HG03457 (cell line): ENCODE measurements at regions not wholly inside any gene's neighbourhood (a gene's known extent, or its start where the extent isn't known, plus 50 kb on each side); places are given as distances from the start of the nearest gene placed in this dataset.

ENCODE experiments used
- ATAC-seq: cut with Tn5 transposase; IDR thresholded peaks from one replicate; pipeline ENCODE4 v1.9.1; 2021; ENCODE audit warnings: moderate number of reproducible peaks; ENCODE audit not compliant: unreplicated experiment

GRCh38 chr7:155984609-155985405, 172.5 kb upstream of the SHH start:
- no peak for ATAC-seq

DNA sequence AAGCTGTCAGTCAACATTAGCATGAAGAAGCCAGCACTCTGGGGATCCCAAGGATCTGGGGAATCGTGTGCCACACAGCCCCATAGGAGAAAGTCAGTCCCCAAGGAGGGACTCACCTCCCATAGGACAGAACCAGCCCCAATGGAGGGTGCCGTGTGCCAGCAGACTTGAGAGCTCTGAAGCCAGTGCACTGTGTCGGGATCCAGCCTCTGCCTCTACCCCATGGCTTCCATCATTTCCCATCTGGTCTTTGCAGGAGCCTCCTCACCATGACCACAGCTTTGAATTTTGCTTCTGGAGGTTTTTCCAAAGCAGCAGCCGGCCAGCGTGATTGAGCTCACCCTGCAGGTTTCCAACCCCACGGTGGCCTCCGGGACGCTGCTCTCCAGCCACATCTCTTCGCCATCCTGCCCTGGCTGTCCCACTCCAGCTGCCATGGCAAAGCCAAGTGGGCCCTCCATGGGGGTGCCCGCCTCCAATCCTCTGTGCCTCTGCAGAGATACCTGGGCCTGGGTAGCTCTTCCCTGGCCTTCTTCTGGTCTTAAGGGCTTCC, 171.8 kb upstream of the SHH start:
- no peak for ATAC-seq

DNA sequence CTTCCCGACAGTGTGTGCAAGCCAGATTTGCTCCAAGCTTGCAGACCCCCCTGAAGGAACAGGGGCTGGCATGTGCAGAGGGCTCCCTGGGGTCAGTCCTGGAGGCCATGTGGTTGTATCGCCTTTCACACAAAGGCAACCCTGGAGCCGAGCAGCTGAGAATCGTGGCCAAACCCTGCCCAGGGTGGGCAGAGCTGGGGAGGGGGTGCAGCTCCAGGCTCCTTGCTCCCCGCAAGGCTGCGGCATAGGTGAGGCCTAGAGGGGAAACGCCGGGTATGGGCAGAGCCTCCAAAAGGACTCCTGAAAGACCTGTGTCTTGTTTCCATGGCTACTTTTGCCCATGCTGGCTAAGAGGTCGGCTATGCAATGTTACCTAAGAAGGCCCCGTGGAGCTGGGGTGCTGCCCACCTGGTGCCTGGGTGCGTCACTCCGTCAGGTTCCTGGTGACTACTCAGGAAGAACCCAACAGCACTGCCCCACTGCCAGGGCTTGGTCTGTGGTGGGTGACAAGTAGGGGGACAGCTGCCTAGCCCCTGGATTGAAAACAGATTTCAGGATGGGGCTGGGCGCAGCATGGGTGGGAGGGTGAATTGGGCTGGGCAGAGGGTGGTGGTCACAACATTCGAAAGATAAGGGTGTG, 171.0 kb upstream of the SHH start:
- no peak for ATAC-seq

GRCh38 chr7:155981703-155982102, 169.4 kb upstream of the SHH start:
- ATAC-seq, result no peak

GRCh38 chr7:155980841-155981240, 168.6 kb upstream of the SHH start:
- no peak for ATAC-seq

DNA sequence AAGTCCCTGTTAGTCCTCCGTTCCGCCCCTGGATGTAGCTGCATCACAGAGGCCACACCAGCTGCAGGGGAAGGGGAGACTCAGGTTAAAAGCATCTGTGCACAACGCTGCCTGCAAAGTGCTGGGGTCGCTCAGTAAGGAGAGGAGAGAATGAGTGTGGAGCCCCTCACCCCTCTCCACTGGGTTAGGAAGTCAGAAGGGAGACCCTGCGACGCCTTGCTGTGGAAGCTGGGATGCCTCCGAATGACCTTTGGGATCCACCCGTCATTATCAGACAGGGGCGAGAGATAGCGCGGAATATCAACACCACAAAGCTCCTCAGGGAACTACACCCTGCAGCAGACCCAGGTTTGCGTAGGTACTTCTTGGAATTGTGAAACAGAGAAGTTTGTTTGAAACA, 167.7 kb upstream of the SHH start:
- ATAC-seq, result no peak

DNA sequence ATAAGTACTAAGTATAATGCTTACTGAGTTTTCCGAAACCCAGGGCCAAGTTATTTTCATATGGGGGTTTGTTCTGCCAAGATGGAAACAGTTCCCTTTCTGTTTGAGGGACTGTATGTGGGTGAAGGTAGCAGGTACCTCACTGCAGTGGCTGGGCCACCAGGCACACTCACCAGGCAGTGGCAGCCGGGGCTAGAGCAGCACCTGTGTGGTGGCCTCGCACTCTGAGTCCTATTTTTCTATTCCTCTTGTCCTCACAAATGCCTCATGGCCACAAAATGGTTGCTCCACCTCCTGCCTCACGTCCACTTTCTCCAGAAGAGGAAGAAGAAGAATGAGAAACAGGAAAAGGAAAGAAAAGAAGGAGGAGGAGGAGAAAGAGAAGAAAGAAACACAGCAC, 167.3 kb upstream of the SHH start:
- ATAC-seq, result no peak

DNA sequence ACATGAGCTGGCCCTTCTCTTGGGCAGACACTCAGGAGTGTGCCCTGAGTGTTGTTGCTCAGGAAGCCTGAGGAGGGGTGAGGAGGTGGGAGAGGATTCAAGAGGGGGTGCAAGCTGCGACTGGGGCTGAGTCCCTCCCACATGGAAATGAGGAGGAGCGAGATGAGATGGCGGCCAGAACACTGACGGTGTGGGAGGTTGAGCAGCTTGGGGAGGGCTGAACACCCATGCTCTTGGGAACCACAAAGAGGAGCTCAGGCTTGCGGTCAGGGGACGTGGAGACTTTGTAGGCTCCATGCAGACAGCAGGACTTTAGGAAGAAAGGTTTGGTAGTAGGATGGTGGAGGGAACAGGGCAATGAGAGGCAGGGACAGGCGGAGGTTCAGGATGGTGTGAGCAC, 163.2 kb upstream of the SHH start:
- no peak for ATAC-seq

GRCh38 chr7:155974186-155974897, 162.1 kb upstream of the SHH start:
- ATAC-seq, result no peak

DNA sequence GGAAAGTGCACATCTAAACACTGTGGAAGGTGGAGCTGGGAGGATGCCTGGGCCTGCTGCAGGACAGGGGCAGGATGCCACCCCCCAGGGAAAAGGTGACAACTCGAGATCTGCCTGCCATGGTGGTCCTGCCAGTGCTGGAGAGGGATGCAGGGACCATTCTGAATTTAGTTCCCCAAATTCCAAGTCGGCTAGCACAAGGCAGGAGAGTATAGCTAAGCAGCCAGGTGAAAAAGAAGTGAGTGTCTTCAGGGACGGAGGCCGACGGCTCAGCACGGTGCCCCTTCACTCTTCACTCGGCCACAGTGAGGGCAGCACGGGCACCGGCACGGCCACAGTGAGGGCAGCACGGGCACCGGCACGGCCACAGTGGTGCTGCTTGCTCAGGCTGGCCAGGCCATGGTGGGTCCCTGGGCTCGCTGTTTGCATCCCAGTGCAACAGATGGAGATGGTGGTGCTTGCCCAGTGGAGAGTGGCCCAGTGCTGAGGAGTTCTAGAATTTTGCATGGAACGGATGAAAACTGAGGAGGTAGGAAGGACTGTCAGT, 161.3 kb upstream of the SHH start:
- no peak for ATAC-seq

DNA sequence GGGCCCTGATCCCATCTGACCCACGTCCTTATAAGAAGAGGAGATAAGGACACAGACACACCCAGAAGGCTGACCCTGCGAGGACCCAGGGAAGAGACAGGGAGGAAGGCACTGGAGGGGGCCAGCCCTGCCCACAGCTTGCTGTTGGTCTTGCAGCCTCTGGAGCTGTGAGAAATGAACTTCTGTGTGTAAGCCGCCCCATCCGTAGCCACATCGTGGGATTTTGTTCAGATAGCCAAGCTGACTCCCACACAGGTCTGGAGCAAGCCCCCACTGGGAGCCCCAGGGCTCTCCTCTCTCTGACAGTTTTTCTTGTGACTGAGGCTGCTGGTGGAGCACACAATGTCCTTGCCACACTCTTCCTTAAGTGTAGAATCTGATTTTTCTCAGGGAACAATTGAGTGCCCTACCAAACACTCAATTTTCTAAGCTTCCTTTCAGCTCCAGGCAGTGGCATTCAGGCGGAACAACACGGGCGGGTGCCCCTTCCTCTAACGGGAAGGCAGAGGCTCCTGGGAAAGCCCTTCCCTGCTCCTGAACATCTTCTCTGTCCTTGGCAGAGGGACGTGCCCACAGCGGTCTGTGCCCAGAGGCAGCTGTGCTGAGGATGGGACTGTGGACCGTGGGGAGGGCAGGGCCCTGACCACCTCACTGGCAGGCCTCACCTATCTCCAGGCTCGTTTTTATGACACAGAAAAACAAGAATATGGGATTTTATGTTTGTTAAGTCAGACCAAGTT, 160.6 kb upstream of the SHH start:
- ATAC-seq, result no peak

GRCh38 chr7:155972247-155972646, 160.0 kb upstream of the SHH start:
- ATAC-seq, result no peak

DNA sequence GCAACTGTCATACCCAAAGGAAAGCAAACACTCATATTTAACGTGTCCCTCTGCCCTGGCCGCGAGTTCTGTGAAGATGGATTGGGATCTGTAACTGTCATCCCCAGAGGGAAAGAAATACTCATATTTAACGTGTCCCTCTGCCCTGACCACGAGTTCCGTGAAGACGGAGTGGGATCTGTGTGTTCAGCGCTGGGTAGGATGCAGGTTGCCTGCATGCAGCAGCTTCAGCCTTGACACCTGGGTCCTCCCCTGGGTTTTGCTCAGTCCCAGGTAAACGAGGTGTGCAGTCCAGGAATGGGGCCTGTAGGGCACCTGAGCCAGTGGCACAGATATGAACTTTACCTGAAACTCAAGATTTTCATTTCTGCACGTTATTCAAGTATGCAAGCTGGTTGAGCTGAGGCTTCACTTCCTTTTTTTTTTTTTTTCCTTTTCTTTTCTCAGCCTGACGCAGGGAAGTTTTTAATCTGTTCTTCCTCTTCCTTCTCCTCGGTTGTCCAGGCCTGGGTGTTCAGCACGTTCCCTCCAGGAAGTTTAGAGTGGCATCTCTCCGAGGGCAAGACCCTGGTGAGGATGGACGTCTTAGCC, 159.0 kb upstream of the SHH start:
- no peak for ATAC-seq

- no peak for ATAC-seq
Measured at GRCh38 chr7:155969192-155969929, 157.1 kb upstream of the SHH start.

DNA sequence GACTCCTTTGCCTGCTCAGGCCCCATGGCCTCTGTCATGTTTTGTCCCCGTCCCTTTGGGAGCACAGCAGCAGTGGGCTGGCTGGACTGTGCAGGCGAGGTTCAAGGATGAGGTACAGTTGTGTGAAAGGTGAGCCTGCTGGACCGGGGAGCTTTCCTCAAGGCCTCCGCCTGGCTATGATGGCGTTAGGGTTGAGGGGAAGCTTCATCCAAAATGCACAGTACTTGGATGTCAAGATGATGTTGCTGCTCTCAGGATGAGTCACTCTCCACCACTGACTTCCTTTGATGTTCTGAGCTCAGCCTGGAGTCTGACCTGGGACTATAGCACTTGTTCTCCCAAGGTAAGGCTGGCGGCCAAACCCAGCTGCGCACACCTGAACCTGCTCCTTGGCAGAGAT, 152.7 kb upstream of the SHH start:
- ATAC-seq, result no peak

GRCh38 chr7:155964543-155964942, 152.3 kb upstream of the SHH start:
- no peak for ATAC-seq

DNA sequence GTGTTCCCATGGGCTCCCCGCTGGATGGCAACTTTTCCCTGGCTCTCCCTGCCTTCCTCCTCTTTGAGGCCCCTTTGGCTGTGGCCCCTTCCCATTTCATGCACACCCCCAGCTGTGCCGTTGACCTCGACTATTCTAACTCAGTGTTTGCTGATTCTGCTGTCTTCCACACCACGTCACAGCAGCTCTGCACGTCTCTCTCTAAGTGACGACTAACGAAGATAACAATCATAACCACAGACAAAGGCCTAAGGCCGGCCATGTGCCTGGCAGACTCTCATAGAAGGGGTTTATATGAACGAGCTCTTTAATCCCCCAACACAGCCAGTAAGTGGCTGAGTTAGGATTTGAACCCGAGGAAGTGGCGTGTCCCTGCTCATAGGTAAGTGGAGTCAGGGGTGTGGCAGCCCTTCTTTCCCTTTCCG, 151.5 kb upstream of the SHH start:
- no peak for ATAC-seq

DNA sequence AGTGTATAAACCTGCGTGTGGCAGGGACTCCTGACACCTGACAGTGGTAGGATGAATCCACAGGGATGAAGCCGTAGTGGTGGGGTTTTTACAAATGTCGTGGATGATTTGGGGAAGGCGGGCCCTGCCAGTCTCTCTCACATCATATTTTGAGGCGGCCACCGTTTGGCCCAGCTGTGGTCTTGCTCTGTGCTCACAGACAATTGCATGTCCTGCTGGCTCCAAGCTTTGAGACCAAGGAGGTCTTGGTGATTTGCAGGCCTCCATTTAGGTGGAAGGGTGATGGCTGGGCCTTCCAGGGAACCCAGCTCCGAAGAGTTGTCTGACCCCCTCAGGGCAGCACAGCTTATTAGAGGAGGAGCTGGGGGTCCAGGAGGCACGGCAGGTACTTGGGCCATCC, 151.1 kb upstream of the SHH start:
- ATAC-seq, result no peak

- ATAC-seq, result no peak
Measured at GRCh38 chr7:155962968-155963300, 150.7 kb upstream of the SHH start.
